Inferior parietal cortex (tissue), 1 donor: ENCODE measurements at regions not wholly inside any gene's neighbourhood (a gene's known extent, or its start where the extent isn't known, plus 50 kb on each side); places are given as distances from the start of the nearest gene placed in this dataset.
"Not testable (repeated sequence)": the region's sequence is repeated elsewhere in the genome, so short reads cannot be mapped to it uniquely, and the experiment has no call there.

Experiments
- DNase-seq: peaks from one replicate; pipeline ENCODE4 v3.0.0-alpha.2; 2016; ENCODE audit errors: extremely low spot score

- no peak for DNase-seq
These were observed 236.0 kb downstream of the INHBA start for GRCh38 chr7:41466760-41467384.

DNA sequence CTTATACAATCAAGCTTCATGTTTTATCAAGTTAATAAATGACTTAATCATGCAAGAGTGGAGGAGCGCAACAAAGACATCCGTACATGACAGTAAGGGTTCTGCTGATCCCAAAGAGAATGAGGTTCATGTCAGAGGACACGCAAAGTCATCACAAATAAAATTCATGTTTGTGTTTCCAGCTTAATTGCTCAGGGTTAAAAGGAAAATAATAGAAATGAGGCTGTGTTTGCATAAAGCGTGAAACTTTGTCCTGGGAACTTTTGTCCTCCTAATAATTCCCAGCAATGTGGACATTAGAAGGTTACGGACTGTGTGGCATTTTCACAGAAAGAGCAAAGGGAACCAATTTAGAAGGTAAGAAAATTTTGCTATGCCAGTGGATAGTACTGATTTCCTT lies 237.3 kb downstream of the INHBA start:
- no peak for DNase-seq

- DNase-seq = no peak
These were observed 239.0 kb downstream of the INHBA start for GRCh38 chr7:41463770-41464470.

- DNase-seq = no peak
These were observed 243.1 kb downstream of the INHBA start for GRCh38 chr7:41459623-41460261.

DNA sequence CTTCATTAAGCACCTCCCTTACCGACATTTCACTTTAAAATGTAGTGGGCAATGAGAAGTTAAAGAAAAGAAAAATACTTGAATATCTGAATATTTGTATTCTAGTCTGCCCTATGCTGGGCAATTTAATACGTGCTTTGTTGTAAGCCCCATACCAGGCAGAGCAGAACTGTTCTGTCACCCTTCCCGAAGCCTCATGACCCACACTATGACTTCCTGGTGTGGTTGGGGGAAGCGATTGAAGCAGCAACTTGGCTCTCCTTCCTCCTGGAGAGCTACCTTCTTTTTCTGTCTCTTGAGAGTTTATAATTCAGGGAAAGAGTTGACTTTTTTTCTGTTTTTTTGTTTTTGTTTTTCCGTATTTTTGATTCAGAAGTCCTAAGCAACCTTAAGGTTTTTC lies 243.7 kb downstream of the INHBA start:
- no peak for DNase-seq

DNA sequence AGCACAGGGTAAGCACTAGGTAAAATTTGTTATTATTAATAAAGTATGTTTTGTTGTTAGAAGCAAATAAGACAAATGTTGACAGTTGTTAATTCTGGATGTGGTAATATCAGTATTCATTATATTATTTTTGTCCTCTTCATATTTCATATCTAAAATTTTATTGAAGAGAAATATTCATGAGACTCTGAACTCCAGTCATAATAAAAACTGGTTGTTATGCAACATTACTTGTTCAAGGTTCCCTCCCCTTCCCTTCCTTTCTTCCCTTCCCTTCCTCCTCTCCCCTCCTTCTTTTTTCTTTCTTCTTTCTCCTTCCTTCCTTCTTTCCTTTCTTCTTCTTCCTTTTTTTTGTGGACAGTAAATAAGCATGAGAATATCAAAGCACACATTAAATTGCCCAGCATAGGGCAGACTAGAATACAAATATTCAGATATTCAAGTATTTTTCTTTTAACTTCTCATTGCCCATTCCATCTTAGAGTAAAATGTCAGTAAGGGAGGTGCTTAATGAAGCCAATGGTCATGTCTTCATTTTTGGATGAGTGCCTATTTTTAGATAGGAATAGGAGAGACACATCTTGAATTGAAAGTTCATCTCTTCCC lies 245.0 kb downstream of the INHBA start:
- DNase-seq = no peak

GRCh38 chr7:41451826-41452225 lies 251.1 kb downstream of the INHBA start:
- no peak for DNase-seq

DNA sequence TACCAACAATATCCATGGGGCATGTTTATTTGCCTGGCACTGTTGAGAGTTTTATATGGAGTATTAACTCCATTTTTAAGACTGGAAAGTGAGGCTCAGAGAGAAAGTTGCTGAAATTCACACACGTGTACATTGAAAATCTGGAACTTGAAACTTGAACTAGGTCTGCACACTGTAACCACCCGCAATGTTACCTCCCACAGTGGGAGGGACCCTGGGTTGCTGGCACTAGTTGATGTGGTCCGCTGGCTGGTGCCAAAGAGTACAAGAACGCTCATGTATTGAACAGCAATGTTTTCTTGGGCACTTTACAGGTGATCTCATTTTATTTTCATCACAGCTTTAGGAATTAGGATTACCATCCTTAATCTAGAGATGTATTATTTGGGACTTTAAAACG lies 253.2 kb downstream of the INHBA start:
- DNase-seq = no peak

GRCh38 chr7:41449286-41449685 lies 253.6 kb downstream of the INHBA start:
- DNase-seq = no peak

GRCh38 chr7:41448104-41448503 lies 254.8 kb downstream of the INHBA start:
- no peak for DNase-seq

GRCh38 chr7:41447450-41448042 lies 255.3 kb downstream of the INHBA start:
- DNase-seq = no peak

DNA sequence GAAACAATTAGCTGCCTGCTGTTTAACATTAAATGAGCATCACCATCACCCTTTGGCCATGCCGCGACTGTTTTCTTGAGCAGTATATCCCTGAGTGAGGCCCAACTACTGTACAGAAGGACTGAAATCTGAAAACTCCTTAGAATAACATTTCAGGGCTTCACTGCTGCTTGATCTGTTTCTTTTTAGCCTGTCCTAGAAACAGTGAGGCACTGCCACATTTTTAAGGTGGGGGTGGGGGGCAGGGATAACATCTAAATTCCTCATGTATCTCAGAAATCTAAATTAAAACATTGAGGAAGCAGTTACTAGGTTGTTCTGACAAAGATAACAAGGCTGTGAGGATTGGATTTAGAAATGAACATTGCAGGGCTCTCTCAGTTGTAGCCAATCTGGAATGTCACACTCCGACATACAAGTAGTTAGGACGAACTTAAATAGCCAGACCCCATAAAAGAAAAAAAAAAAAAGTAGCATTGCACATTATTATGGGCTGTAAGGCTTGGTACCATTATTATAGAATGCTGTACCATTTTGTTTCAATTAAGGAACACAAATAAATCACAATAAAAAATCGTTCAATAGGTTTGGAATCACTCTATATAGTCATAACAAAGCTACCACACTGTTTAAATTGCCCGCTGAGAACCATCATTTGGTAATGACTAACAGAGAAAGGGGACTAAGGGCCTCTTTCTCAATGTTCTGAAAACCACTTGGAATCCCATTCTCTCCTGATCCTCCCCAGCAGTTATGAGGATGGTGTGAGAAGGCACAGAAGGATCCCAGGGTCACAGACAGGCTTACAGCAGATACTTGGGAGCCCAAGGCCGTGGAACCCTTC lies 256.1 kb downstream of the INHBA start:
- DNase-seq = no peak

- peak; percentile 25 for DNase-seq
These were observed 256.9 kb downstream of the INHBA start for GRCh38 chr7:41445946-41446345.

- DNase-seq = no peak
These were observed 257.5 kb downstream of the INHBA start for GRCh38 chr7:41445432-41445831.

DNA sequence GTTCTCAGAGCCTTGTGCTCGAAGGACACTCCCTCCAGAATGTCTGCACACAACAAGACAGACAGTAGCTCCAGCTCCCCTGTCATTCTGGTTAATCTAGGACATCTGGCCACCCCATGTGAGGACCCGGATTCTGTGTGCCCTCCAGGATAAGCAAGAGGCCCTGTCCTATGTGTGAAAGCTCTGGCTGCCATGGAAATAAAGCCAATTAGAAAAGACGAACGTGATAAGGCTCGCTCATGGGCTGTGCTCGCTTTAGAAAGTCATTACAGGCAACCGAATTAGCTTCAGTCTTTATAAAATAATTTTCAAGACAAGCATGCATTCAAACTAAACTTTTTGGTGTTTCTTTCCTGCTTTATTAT lies 263.4 kb downstream of the INHBA start:
- DNase-seq = no peak

- DNase-seq = no peak
These were observed 264.0 kb downstream of the INHBA start for GRCh38 chr7:41438705-41439514.

DNA sequence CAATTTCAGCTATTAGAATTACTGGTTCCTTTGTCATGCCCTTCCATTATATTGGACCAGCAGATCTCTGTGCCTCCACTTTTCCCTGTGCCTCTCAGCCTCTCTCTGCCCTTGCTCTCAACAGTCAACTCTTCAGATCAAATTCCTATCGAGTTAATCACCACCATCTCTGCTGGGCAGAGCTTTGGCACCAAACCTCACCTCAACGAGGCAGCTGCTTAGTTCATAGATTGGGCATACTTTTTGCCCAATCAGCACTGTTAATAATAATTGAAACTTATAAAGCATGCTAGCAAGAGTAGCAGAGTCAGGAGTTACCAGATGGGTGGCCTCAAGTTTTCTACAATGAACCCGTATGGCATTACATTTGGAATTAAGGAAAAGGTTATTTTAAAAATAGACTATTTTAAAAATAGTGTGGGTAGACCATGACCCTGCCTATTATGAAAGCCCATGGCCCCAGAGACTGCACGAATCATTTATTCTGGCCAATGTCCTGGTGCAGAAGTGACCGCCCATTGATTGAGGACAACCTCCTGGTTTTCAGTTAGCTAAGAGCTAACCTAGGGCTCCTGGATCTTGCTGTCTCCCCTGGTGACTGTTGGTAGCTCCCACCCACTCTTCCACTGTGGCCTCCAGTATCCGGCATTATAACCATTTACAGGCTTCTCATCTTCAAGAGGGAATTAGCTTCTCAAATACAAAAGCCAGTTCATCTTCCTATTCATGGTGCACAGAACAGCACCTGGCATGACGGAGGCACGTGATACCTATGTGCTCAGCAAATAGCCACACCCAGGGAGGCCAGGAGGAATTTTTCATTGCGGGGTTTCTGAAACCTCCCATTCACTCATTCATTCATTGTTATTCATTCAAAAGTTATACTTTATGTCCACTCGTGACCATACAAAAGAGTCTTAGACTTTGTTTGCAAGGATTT lies 265.4 kb downstream of the INHBA start:
- no peak for DNase-seq

GRCh38 chr7:41436139-41436538 lies 266.8 kb downstream of the INHBA start:
- no peak for DNase-seq

DNA sequence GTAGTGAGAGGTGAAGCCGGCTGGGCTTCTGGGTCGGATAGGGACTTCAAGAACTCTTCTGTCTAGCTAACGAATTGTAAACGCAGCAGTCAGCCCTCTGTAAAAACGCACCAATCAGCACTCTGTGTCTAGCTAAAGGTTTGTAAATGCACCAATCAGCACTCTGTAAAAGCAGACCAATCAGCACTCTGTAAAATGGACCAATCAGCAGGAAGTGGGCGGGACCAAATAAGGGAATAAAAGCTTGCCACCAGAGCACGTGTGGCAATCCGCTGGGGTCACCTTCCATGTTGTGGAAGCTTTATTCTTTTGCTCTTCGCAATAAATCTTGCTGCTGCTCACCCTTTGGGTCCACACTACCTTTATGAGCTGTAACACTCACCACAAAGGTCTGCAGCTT lies 267.9 kb downstream of the INHBA start:
- not testable (repeated sequence) for DNase-seq

DNA sequence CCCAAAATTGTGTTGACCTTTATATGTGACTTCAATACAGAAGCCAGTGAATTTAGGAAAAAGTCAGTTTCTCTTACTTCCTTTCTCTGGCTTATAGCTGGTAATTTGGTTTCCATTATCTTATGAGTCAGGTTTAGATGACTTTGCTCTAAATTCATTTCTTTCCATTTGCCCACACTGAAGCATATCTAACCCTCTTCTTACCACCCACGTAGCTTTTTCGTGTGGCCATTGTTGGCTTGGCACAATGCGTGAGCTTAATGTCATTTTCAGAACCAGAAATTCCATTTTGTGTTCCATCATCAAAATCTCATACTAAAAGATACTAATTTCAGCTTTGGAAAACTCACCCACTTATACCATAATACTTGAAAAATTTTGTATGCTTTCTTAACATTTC lies 271.2 kb downstream of the INHBA start:
- DNase-seq = no peak
